GM12874 (cell line): ENCODE measurements at regions not wholly inside any gene's neighbourhood (a gene's known extent, or its start where the extent isn't known, plus 50 kb on each side); places are given as distances from the start of the nearest gene placed in this dataset.

ENCODE experiments used
- TF ChIP-seq, protein P1 (sequence below): IDR thresholded peaks from 2 replicates; pipeline ENCODE4 v1.5.1; 2011; ENCODE audit warnings: low read depth, mild to moderate bottlenecking, control low read depth, low read length, moderate library complexity; ENCODE audit not compliant: insufficient read depth

DNA sequence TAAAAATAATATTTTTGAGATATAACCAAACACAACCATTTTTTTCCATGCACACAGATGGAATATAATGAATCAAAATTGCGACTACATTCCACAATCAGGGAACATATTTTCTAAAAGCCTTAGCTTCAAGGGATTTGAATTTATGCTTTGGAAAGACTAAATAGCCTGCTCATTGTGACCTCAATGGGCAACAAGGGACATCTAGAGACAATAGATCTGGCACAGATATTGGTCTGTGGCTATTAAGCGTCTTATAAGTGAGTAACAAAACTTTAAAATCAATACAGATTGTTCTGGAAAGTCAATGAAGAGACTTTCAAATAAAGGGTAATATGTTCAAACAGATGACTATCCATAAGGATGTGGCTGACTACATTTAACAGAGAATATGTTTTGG, 660.6 kb upstream of the ADGRL4 start:
- TF ChIP-seq, protein P1, sequence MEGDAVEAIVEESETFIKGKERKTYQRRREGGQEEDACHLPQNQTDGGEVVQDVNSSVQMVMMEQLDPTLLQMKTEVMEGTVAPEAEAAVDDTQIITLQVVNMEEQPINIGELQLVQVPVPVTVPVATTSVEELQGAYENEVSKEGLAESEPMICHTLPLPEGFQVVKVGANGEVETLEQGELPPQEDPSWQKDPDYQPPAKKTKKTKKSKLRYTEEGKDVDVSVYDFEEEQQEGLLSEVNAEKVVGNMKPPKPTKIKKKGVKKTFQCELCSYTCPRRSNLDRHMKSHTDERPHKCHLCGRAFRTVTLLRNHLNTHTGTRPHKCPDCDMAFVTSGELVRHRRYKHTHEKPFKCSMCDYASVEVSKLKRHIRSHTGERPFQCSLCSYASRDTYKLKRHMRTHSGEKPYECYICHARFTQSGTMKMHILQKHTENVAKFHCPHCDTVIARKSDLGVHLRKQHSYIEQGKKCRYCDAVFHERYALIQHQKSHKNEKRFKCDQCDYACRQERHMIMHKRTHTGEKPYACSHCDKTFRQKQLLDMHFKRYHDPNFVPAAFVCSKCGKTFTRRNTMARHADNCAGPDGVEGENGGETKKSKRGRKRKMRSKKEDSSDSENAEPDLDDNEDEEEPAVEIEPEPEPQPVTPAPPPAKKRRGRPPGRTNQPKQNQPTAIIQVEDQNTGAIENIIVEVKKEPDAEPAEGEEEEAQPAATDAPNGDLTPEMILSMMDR, result no peak

DNA sequence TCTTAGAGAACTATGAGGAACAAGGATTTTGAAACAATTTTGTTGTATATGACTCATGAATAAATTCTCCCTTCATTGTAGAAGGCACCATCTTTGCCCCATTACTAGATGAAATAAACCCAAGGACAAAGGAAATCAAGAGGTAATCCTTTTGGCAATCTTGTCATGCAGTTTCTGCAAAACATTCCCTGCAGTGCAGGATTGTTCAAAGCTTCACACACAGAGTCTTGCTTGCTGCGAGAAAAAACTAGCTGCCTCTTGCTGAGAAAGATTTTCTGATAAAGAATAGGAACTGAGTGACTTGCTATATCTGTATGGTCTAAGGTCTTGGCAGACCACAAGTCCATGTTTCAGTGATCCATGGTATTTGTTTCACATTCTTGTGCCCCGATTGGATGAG, 657.4 kb upstream of the ADGRL4 start:
- TF ChIP-seq, protein P1, result no peak

DNA sequence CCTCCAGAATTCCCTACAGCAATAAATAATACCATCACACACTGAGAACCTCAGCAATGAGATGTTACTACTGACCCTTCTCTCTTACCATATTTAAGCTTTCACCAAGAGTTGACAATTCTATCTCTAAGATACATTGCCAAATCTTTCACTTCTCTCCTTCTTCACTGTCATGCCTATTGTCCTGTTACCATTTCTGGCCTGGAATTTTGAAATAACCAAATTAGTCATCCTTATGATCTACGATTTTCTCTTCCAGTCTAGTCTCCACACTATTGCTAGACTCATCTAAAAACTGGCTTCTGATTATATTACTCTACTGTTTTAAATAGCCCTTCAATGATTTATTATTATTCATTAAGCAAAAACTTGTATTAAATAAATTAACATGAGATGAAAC, 656.1 kb upstream of the ADGRL4 start:
- TF ChIP-seq, protein P1, result no peak

DNA sequence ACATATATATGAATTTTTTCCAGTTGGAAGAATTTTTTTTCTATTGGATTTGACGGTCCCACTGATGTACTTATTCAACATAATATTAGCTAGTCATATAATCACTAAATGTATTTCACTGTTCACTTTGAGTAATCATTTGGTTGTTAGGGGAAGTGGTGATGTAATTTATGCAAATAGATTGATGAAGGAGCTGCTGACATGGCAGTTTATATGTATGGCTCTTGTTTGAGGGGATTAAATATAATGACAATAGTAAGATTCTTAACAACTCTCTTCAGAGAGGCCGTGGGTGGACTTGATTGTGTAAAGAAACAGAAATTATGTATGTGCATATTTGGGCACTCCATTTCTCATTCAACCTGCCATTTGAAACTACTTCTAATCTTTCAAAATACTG, 653.6 kb upstream of the ADGRL4 start:
- TF ChIP-seq, protein P1, result no peak

DNA sequence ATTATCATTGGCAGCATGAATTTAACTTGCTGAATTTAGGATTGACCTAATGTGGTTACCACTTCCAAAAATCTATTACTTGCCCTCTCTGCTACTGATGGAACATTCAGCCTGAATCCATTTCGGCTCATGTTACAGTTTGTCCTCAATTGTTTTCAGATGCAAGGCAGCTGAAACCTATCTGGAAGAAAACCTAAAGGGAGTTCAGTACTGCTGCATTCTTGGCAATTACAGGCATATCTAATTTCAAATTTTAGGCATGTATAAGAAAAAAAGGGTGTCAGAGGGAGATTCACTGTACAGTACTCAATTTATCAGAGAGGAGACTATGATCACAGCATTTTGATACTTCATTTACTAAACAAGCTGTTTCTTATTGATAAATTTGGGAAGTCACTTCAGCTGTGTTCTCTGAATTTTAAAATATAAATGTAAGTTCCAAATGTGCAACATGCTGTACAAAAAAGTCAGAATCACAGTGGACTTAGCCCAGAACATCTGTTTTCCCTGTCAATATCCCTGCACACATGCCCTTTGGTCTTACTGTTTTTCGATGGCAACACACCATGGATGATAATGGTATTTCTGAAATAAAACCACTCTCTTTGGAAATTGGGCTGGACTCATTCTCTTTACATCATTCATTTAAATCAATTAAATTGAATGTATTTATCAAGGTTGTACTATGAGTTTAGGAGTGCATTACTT, 651.6 kb upstream of the ADGRL4 start:
- TF ChIP-seq, protein P1, result no peak

DNA sequence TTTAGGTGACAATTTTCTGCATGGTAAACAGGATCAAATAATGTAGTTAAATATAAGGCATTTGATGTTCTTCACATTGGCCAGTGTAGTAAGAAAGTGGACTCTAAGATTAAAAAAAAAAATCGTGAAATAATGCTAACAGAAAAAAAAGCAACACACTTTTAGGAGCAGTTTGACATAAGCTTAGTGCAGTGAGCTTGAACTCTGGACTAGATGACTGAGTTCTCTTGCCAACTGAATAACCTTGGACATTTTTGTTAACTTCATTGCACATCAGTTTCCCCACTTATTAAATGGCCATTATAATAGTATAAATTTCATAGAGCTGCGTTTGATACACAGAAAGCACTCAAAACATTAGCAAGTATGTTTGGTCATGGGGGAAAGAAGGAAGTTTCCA, 649.3 kb upstream of the ADGRL4 start:
- TF ChIP-seq, protein P1, result no peak

DNA sequence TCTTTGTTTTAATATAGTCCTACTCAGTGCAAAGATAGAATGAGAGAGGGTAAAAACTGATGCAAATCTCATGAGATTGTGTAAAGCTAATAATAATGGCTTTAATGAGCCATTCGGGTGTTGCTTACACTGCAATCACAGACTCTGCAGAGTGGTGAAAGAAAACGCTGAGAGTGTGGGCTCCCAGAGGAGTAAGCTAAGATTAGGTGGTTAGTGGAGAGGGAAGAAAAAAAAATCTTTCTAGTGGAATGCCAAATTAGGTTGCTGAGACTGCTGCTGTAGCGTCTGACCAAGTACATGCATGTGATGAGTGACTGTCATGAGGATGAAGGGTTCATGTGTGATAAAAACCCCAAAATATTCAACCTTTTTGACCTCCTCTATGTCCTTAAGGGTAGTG, 645.9 kb upstream of the ADGRL4 start:
- TF ChIP-seq, protein P1, result no peak
